ENCODE measurements at regions not wholly inside any gene's neighbourhood (a gene's known extent, or its start where the extent isn't known, plus 50 kb on each side); places are given as distances from the start of the nearest gene placed in this dataset.
A peak's percentile ranks its signal among the peaks of the same experiment; 100 is the strongest.

- intact Hi-C loops (cut with DNase I) = no loop called here
- no peak overlapping the region for H3K27ac ChIP-seq
- no peak for ATAC-seq
Measured at GRCh38 chr9:81073821-81074220, 615.5 kb downstream of the TLE1 start.

GRCh38 chr9:81072758-81073157 lies 616.6 kb downstream of the TLE1 start:
- no peak for TF ChIP-seq CTCF (IDR thresholded peaks at IDR 0.05)
- no peaks in the 10 kb centered on the region for H3K27me3 ChIP-seq
- H3K4me3 ChIP-seq = no peak overlapping the region
- no peak for ATAC-seq
- no peak overlapping the region for H3K27ac ChIP-seq
- no peaks in the 10 kb centered on the region for H3K9me3 ChIP-seq
- no peaks in the 10 kb centered on the region for H3K4me1 ChIP-seq
- H3K36me3 ChIP-seq = no peaks in the 10 kb centered on the region
- intact Hi-C loops (cut with DNase I) = no loop called here
- no peak for DNase-seq

More at GRCh38 chr9:81073821-81074220, 615.5 kb downstream of the TLE1 start:
- Histone ChIP-seq H3K9me3 (no peaks in the 10 kb centered on the region), H3K4me3 (no peak overlapping the region), H3K4me1 (no peaks in the 10 kb centered on the region), H3K36me3 (no peaks in the 10 kb centered on the region), H3K27me3 (no peaks in the 10 kb centered on the region)
- no peak for DNase-seq
- TF ChIP-seq CTCF (IDR thresholded peaks at IDR 0.05) = no peak

GRCh38 chr9:81071108-81071507 lies 618.2 kb downstream of the TLE1 start:
- peaks cover 0 to 2% of the 10 kb centered on the region in 2 donors for H3K9me3 ChIP-seq
- no peak for TF ChIP-seq CTCF (IDR thresholded peaks at IDR 0.05)
- H3K4me3 ChIP-seq = no peak overlapping the region
- H3K36me3 ChIP-seq = no peaks in the 10 kb centered on the region
- intact Hi-C loops (cut with DNase I) = no loop called here
- DNase-seq = no peak
- no peaks in the 10 kb centered on the region for H3K4me1 ChIP-seq
- no peaks in the 10 kb centered on the region for H3K27me3 ChIP-seq
- ATAC-seq = peak; percentile 71
- H3K27ac ChIP-seq = no peak overlapping the region

GRCh38 chr9:81070689-81071088 lies 618.7 kb downstream of the TLE1 start:
- H3K9me3 ChIP-seq = peaks cover 0 to 2% of the 10 kb centered on the region in 2 donors
- no peak overlapping the region for H3K4me3 ChIP-seq
- H3K36me3 ChIP-seq = no peaks in the 10 kb centered on the region
- no peak overlapping the region for H3K27ac ChIP-seq
- no peaks in the 10 kb centered on the region for H3K4me1 ChIP-seq
- peak; percentile 69 for ATAC-seq
- H3K27me3 ChIP-seq = no peaks in the 10 kb centered on the region
- intact Hi-C loops (cut with DNase I) = no loop called here
- TF ChIP-seq CTCF (IDR thresholded peaks at IDR 0.05) = no peak
- no peak for DNase-seq

GRCh38 chr9:81069923-81070322 lies 619.4 kb downstream of the TLE1 start:
- ATAC-seq (no peak), DNase-seq (no peak)
- H3K27me3 ChIP-seq = no peaks in the 10 kb centered on the region
- TF ChIP-seq CTCF (IDR thresholded peaks at IDR 0.05) = no peak
- no peaks in the 10 kb centered on the region for H3K36me3 ChIP-seq
- H3K4me1 ChIP-seq = no peaks in the 10 kb centered on the region
- intact Hi-C loops (cut with DNase I) = no loop called here
- no peak overlapping the region for H3K27ac ChIP-seq
- peaks cover 0 to 2% of the 10 kb centered on the region in 2 donors for H3K9me3 ChIP-seq
- no peak overlapping the region for H3K4me3 ChIP-seq

Data from left lung (tissue), 4 donors.